ENCODE measurements at regions not wholly inside any gene's neighbourhood (a gene's known extent, or its start where the extent isn't known, plus 50 kb on each side); places are given as distances from the start of the nearest gene placed in this dataset.

DNA sequence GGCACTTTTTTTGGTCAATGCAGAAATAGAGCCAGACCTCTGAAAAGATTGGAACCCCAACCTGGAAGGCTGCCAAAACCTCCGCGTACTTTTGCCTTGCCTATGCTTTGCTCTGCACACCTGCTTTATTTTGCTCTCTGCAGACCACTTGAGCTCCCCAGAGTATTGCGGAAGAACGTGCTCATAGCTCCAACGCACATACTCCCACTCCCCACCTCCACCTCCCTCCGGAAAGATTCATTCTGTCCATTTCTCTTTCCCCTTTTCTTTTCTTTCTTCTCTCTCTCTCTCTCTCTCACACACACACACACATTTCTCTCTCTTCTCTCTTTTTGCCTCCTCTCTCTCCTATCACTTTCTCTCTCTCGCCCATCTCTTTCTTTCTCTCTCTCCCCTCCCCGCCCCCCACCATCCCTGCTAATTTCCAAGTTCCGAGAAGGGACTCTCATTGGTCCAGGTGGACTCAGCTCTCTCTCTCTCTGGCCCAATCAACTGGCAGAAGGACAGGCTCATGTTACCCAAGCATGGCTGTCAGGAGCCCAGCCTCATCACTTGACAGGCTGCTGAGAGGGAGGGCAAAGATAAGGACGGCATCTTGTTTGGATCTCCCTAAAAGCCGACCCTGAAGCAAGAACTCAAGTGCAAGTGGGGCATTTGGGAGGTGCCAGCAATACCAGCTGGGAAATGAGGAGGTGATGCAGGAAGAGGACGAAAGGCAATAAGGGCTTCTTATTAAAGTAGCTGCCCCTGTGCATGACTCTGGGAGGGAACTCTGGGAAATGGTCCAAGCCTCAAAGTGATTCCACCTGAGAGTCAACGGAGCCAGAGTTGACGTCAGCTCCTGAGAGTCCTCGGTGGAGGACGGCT is 246.1 kb downstream of the LY86 start:
- H3K79me1 ChIP-seq (ENCODE audit: low read length), result no peaks in the 10 kb centered on the region
- no peak overlapping the region for H4K91ac ChIP-seq (ENCODE audit: low read depth, low read length)
- H4K12ac ChIP-seq (ENCODE audit: low read depth, low read length), result no peak overlapping the region
- no peaks in the 10 kb centered on the region for H3K79me2 ChIP-seq (ENCODE audit: control insufficient read depth, insufficient read depth, low read length, poor library complexity)
- no peaks in the 10 kb centered on the region for H3K36me3 ChIP-seq (ENCODE audit: control insufficient read depth in 1 of 2, insufficient read depth in 2 of 2, low read length in 2 of 2)
- no peak overlapping the region for H2BK5ac ChIP-seq (ENCODE audit: low read depth, low read length, poor library complexity)
- H3K4ac ChIP-seq (ENCODE audit: low read depth, low read length), result no peak overlapping the region
- H3K27ac ChIP-seq (ENCODE audit: low read depth, low read length), result no peak overlapping the region
- H2BK12ac ChIP-seq (ENCODE audit: low read length), result no peak overlapping the region
- H3K27me3 ChIP-seq (ENCODE audit: insufficient read depth, low read length), result no peaks in the 10 kb centered on the region
- H3K9me3 ChIP-seq (ENCODE audit: insufficient read depth, low read depth, low read length), result no peaks in the 10 kb centered on the region
- no peak overlapping the region for H3K9ac ChIP-seq (ENCODE audit: low read length)
- DNase-seq, result no peak
- H3K4me1 ChIP-seq (ENCODE audit: control insufficient read depth in 1 of 2, insufficient read depth in 2 of 2, low read length in 2 of 2), result no peaks in the 10 kb centered on the region
- H3K18ac ChIP-seq (ENCODE audit: low read length), result no peak overlapping the region
- no peak overlapping the region for H3K14ac ChIP-seq (ENCODE audit: low read length)
- no peak overlapping the region for H4K8ac ChIP-seq (ENCODE audit: low read depth, low read length)
- no peak overlapping the region for H2AK5ac ChIP-seq (ENCODE audit: low read length)
- H3K23ac ChIP-seq (ENCODE audit: low read length), result no peak overlapping the region
- H3K4me2 ChIP-seq (ENCODE audit: low read length), result no peak overlapping the region
- H2BK120ac ChIP-seq (ENCODE audit: insufficient read depth, low read length, poor library complexity), result no peak overlapping the region
- WGBS (ENCODE audit: extremely low coverage, insufficient coverage, insufficient read length), result 97% methylated on average over 2 of the region's 16 CpGs
- H2AFZ ChIP-seq (ENCODE audit: insufficient read depth, low read length, poor library complexity), result no peak overlapping the region
- H3K4me3 ChIP-seq (ENCODE audit: low read depth, low read length), result no peak overlapping the region

DNA sequence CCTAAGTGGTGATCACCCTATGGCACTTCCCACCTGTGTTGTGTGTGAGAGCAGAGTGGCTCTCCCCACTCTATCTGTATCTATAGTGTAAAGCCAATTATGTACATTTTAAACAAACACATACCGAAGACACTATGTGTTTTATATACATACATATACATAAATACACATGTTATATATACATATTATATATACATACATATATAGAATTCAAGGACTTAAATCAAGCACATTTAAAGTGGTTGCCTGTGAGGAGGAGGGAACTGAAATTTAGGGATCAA is 246.6 kb downstream of the LY86 start:
- no peak overlapping the region for H3K14ac ChIP-seq (ENCODE audit: low read length)
- no peaks in the 10 kb centered on the region for H3K79me2 ChIP-seq (ENCODE audit: control insufficient read depth, insufficient read depth, low read length, poor library complexity)
- no peak overlapping the region for H3K27ac ChIP-seq (ENCODE audit: low read depth, low read length)
- WGBS (ENCODE audit: extremely low coverage, insufficient coverage, insufficient read length), result no CpG with 5 or more reads among the region's 1 CpG
- no peaks in the 10 kb centered on the region for H3K79me1 ChIP-seq (ENCODE audit: low read length)
- H3K4me1 ChIP-seq (ENCODE audit: control insufficient read depth in 1 of 2, insufficient read depth in 2 of 2, low read length in 2 of 2), result no peaks in the 10 kb centered on the region
- DNase-seq, result no peak
- H3K36me3 ChIP-seq (ENCODE audit: control insufficient read depth in 1 of 2, insufficient read depth in 2 of 2, low read length in 2 of 2), result no peaks in the 10 kb centered on the region
- no peak overlapping the region for H2BK5ac ChIP-seq (ENCODE audit: low read depth, low read length, poor library complexity)
- no peak overlapping the region for H4K12ac ChIP-seq (ENCODE audit: low read depth, low read length)
- H3K27me3 ChIP-seq (ENCODE audit: insufficient read depth, low read length), result no peaks in the 10 kb centered on the region
- no peak overlapping the region for H4K91ac ChIP-seq (ENCODE audit: low read depth, low read length)
- no peak overlapping the region for H3K9ac ChIP-seq (ENCODE audit: low read length)
- no peak overlapping the region for H2AFZ ChIP-seq (ENCODE audit: insufficient read depth, low read length, poor library complexity)
- H3K18ac ChIP-seq (ENCODE audit: low read length), result no peak overlapping the region
- no peak overlapping the region for H2AK5ac ChIP-seq (ENCODE audit: low read length)
- H3K4ac ChIP-seq (ENCODE audit: low read depth, low read length), result no peak overlapping the region
- H3K23ac ChIP-seq (ENCODE audit: low read length), result no peak overlapping the region
- H4K8ac ChIP-seq (ENCODE audit: low read depth, low read length), result no peak overlapping the region
- H3K4me3 ChIP-seq (ENCODE audit: low read depth, low read length), result no peak overlapping the region
- H3K4me2 ChIP-seq (ENCODE audit: low read length), result no peak overlapping the region
- H3K9me3 ChIP-seq (ENCODE audit: insufficient read depth, low read depth, low read length), result no peaks in the 10 kb centered on the region
- no peak overlapping the region for H2BK120ac ChIP-seq (ENCODE audit: insufficient read depth, low read length, poor library complexity)
- H2BK12ac ChIP-seq (ENCODE audit: low read length), result no peak overlapping the region

DNA sequence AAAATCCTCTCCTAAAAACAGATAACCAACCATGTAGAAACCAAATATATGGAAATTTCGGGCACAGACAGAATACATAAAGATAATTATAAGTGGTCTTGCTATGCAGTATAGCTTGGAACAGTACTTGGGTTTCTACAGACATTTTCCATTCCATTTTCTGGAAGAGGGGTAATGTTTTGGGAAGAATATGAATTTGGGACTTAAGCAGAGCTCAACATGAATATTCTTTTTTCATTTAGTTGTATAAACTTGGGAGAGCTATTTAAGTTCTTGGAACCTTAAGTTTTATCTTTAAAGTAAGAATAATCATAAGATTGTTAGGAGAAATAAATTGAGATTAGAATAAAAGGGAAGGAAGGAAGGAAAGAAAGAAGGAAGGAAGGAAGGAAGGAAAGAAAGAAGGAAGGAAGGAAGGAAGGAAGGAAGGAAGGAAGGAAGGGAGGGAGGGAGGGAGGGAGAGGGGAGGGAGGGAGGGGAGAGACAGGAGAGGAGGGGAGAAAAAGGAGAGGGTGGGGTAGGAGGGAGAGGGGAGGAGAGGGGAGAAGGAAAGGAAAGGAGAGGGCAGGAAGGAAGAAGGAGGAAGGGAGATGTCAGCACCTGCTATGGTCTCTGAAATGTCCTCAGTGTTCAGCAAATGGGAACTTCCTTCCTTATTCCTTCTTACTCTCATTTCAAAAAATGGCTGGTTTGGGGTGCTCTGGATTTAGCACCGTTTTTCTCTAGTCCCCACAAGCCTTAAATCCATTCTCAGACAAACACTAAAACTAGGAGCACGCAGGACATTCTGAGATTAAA is 248.3 kb downstream of the LY86 start:
- H2BK5ac ChIP-seq (ENCODE audit: low read depth, low read length, poor library complexity), result no peak overlapping the region
- peaks cover 2% of the 10 kb centered on the region for H3K79me2 ChIP-seq (ENCODE audit: control insufficient read depth, insufficient read depth, low read length, poor library complexity)
- H2AK5ac ChIP-seq (ENCODE audit: low read length), result no peak overlapping the region
- H4K12ac ChIP-seq (ENCODE audit: low read depth, low read length), result no peak overlapping the region
- no peak overlapping the region for H3K4me3 ChIP-seq (ENCODE audit: low read depth, low read length)
- no peak overlapping the region for H3K18ac ChIP-seq (ENCODE audit: low read length)
- H3K36me3 ChIP-seq (ENCODE audit: control insufficient read depth in 1 of 2, insufficient read depth in 2 of 2, low read length in 2 of 2), result no peaks in the 10 kb centered on the region
- H3K27me3 ChIP-seq (ENCODE audit: insufficient read depth, low read length), result no peaks in the 10 kb centered on the region
- no peak overlapping the region for H3K4me2 ChIP-seq (ENCODE audit: low read length)
- no peak overlapping the region for H3K23ac ChIP-seq (ENCODE audit: low read length)
- DNase-seq, result no peak
- no peak overlapping the region for H2BK12ac ChIP-seq (ENCODE audit: low read length)
- peaks cover 4 to 6% of the 10 kb centered on the region in 2 experiments for H3K4me1 ChIP-seq (ENCODE audit: control insufficient read depth in 1 of 2, insufficient read depth in 2 of 2, low read length in 2 of 2)
- no peak overlapping the region for H3K27ac ChIP-seq (ENCODE audit: low read depth, low read length)
- no peak overlapping the region for H3K14ac ChIP-seq (ENCODE audit: low read length)
- peaks cover 7% of the 10 kb centered on the region for H3K79me1 ChIP-seq (ENCODE audit: low read length)
- no peak overlapping the region for H2BK120ac ChIP-seq (ENCODE audit: insufficient read depth, low read length, poor library complexity)
- no peak overlapping the region for H3K4ac ChIP-seq (ENCODE audit: low read depth, low read length)
- H3K9ac ChIP-seq (ENCODE audit: low read length), result no peak overlapping the region
- H2AFZ ChIP-seq (ENCODE audit: insufficient read depth, low read length, poor library complexity), result no peak overlapping the region
- H4K91ac ChIP-seq (ENCODE audit: low read depth, low read length), result no peak overlapping the region
- no peaks in the 10 kb centered on the region for H3K9me3 ChIP-seq (ENCODE audit: insufficient read depth, low read depth, low read length)
- no peak overlapping the region for H4K8ac ChIP-seq (ENCODE audit: low read depth, low read length)
- WGBS (ENCODE audit: extremely low coverage, insufficient coverage, insufficient read length), result no CpG with 5 or more reads among the region's 3 CpGs

- 100% methylated on average over 1 of the region's 4 CpGs for WGBS (ENCODE audit: extremely low coverage, insufficient coverage, insufficient read length)
- Histone ChIP-seq H3K9me3 (ENCODE audit: insufficient read depth, low read depth, low read length) (no peaks in the 10 kb centered on the region), H3K79me1 (ENCODE audit: low read length) (peaks cover 13% of the 10 kb centered on the region), H4K12ac (ENCODE audit: low read depth, low read length) (no peak overlapping the region), H2BK120ac (ENCODE audit: insufficient read depth, low read length, poor library complexity) (no peak overlapping the region), H3K9ac (ENCODE audit: low read length) (no peak overlapping the region), H3K27me3 (ENCODE audit: insufficient read depth, low read length) (no peaks in the 10 kb centered on the region), H3K4me3 (ENCODE audit: low read depth, low read length) (no peak overlapping the region), H4K8ac (ENCODE audit: low read depth, low read length) (no peak overlapping the region), H2BK5ac (ENCODE audit: low read depth, low read length, poor library complexity) (peak overlapping the region; percentile 49), H3K14ac (ENCODE audit: low read length) (no peak overlapping the region), H3K18ac (ENCODE audit: low read length) (no peak overlapping the region), H3K27ac (ENCODE audit: low read depth, low read length) (no peak overlapping the region), H3K23ac (ENCODE audit: low read length) (no peak overlapping the region), H3K79me2 (ENCODE audit: control insufficient read depth, insufficient read depth, low read length, poor library complexity) (peaks cover 3% of the 10 kb centered on the region), H2BK12ac (ENCODE audit: low read length) (peak overlapping the region; percentile 72), H2AK5ac (ENCODE audit: low read length) (peak overlapping the region; percentile 36), H3K36me3 (ENCODE audit: control insufficient read depth in 1 of 2, insufficient read depth in 2 of 2, low read length in 2 of 2) (no peaks in the 10 kb centered on the region), H4K91ac (ENCODE audit: low read depth, low read length) (no peak overlapping the region), H2AFZ (ENCODE audit: insufficient read depth, low read length, poor library complexity) (no peak overlapping the region), H3K4ac (ENCODE audit: low read depth, low read length) (no peak overlapping the region), H3K4me2 (ENCODE audit: low read length) (no peak overlapping the region), H3K4me1 (ENCODE audit: control insufficient read depth in 1 of 2, insufficient read depth in 2 of 2, low read length in 2 of 2) (peaks cover 10% of the 10 kb centered on the region in 2 experiments)
- peak; percentile 80 to 89 for DNase-seq
These were observed 249.1 kb downstream of the LY86 start for GRCh38 chr6:6837541-6838080.
